HG03108 (cell line): ENCODE measurements at regions not wholly inside any gene's neighbourhood (a gene's known extent, or its start where the extent isn't known, plus 50 kb on each side); places are given as distances from the start of the nearest gene placed in this dataset.
"Not testable (repeated sequence)": the region's sequence is repeated elsewhere in the genome, so short reads cannot be mapped to it uniquely, and the experiment has no call there.

Experiments used
- ATAC-seq: cut with Tn5 transposase; IDR thresholded peaks from one replicate; pipeline ENCODE4 v1.9.1; 2021; ENCODE audit warnings: moderate library complexity; ENCODE audit not compliant: unreplicated experiment

DNA sequence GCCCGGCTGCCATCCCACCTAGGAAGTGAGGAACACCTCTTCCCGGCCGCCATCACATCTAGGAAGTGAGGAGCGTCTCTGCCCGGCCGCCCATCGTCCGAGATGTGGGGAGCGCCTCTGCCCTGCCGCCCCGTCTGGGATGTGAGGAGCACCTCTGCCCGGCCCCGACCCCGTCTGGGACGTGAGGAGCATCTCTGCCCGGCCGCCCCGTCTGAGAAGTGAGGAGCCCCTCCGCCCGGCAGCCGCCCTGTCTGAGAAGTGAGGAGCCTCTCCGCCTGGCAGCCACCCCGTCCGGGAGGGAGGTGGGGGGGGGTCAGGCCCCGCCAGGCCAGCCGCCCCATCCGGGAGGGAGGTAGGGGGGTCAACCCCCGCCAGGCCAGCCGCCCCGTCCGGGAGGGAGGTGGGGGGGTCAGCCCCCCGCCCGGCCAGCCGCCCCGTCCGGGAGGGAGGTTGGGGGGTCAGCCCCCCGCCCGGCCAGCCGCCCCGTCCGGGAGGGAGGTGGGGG, 330.0 kb downstream of the CBLN1 start:
- ATAC-seq = not testable (repeated sequence)

DNA sequence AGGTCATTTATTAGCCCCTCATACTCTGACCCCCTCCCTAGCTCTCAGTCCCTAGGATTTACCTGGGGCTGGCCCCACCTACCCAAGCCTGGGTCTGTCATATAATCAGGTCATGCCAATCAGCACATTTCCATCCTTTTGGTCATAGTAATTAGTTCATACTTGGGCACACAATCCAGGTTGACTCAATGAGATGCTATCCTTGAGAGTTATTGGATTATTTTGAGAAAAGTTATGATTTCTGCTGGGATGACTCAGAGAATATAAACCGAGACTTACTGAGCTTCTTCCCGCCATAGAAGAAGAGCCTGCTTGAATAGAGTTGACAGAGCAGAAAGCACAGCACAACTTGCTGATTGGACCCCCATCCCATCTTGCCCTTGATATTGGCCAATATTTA, 331.5 kb downstream of the CBLN1 start:
- ATAC-seq = no peak

DNA sequence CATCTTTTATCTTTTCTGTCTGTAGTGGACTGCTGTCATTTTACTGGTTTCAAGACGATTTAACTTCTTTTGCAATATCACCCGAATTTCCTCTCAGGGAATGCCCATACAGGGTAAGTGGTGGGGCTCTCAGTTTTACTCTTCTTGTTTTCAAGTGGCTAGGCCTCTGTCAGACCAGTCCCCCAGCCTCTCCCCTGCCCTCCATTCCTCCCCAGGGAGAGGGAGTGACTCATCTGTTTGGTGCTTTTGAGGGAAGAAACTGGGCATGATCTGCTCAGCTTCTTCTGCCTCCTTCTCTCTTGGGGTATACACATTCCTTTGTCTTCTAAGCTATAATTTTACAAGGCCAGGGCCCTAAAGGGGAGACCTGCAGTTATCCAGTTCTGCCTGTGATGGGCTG, 332.0 kb downstream of the CBLN1 start:
- ATAC-seq = no peak

DNA sequence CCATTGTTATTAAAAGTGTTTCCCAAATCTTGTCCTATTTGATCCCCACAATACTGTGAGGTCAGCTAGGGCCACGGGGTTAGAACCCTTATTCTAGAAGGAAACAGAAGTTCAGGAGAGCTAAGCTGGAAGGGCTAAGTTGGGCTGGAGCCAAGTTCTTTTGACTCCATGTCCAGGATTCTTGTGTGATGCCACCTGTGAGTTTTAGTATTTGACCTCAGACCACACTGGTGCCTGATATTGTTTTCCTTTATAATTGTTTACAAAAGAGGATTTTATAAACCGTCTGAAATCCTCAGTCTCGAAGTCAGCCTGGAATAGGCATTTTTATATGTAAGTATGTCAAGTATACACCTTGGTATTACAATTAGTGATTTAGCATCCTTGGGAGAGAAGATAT, 332.7 kb downstream of the CBLN1 start:
- no peak for ATAC-seq

DNA sequence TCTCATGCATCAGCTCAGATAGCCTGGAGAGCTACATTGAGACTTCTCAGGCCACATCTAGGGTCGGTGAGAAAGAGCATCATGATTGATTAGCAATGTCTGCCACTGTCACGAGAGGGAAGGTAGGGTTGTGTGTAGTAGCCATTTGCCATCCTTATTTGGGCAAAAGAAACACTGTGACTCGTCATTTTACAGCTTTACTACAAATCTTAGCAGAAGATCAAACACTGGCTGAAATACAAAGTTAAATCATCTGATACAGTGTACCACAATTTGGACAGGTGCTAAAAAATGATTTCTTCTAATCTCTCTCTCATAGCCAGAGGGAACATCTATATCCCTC, 334.3 kb downstream of the CBLN1 start:
- ATAC-seq = no peak

DNA sequence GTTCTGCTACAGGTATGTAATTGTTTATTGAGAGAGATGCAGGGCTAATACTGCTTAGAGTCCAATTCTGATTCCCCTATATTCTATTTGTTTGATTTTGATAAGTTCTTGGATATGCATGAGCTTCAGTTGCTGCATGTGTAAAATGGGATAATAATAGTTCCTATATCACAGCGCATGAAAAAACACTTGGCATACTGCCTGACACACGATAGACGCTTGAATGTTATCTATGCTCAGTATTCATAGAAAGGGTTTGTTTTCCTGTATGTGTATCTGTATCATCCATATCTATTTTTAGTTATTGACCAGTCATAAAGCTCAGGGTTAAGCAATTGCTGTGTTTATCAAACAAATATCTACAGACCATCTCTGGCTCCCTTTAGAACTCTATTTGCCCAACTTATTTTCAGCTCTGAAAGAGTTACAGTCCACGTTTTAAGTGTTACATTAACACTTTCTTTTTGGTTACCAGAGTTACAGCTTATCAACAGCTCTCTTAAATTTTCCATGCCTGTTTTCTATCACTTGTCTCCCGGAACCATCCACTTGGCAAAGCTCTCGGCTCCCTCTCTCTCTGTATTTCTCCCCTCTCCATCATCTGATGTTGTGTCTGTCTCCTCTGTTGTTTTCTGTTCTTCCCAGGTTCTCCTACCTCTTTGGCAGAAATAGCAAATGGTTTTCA, 334.8 kb downstream of the CBLN1 start:
- no peak for ATAC-seq

DNA sequence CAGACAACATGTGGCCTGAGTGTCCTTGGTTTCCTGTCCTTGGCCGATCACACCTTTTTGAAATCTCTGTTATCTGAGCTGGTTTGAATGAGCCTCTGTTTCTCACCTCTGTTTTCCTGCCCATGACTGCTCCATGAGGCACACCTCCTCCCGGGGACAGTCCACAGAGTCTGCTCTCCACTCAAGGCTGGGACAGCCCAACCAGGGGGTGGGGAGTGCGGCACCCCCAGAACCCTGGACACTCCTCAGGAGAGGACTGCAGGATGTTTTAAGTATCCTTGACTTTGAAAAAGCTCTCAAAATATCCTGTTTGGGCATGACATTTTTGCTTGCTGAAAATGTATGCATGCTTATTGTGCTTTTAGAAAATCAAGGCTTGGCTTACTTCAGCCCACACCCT, 333.0 kb upstream of the N4BP1 start:
- no peak for ATAC-seq

DNA sequence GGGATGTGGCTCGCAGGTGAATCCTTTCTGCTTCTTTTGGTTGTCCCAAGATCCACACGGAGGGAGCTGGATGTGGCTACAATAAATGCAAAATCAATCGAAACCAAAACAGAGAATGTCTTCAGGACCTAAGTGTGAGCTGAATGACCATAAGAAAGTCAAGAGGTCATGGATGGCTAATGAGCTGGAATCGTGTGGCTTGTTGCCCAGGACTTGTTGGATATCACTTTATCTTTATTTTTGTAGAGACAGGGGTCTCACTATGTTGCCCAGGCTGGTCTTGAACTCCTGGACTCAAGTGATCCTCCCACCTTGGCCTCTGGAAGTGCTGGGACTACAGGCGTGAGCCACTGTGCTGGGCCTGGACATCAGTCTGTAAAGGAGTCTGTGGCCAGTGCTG, 326.8 kb upstream of the N4BP1 start:
- ATAC-seq = no peak

DNA sequence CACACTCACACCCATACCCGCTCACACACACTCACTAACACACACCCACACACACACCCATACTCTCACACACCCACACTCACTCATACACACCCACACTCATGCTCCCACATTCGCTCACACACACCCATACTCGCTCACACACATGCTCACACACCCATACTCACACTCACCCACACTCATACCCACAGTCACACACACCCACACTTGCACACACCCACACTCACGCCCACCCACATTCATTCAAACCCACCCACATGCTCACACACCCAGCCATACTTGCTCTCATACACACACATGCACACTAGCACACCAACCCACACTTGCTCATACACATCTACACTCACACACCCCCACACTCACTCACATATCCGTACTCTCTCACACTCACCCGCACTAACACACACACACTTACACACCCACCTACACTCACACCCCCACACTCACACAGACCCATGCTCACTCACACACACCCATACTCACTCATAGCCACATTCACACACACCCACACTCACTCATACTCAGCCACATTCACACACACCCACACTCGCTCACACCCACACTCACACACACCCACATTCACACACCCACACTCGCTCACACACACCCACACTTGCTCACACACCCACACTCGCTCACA, 322.4 kb upstream of the N4BP1 start:
- ATAC-seq = no peak

DNA sequence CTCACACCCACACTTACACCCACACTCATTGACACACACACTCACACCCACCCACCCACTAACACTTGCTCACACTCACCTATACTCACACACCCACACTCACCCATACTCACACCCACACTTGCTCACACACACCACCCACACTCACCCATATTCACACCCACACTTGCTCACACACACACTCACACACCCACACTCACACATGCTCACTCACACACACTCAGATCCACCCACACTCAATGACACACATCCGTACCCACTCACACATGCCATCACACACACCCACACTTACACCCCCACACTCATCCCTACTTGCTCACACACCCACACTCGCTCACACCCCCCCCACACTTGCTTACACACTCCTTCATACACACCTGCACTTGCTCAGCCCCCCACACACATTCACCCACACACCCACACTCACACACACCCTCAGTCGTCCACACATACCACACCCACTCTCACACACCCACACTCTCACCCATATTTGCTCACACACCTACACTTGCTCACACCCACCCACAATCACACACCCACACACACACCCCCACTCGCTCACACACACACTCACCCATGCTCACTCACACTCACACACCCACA, 321.1 kb upstream of the N4BP1 start:
- ATAC-seq = no peak

DNA sequence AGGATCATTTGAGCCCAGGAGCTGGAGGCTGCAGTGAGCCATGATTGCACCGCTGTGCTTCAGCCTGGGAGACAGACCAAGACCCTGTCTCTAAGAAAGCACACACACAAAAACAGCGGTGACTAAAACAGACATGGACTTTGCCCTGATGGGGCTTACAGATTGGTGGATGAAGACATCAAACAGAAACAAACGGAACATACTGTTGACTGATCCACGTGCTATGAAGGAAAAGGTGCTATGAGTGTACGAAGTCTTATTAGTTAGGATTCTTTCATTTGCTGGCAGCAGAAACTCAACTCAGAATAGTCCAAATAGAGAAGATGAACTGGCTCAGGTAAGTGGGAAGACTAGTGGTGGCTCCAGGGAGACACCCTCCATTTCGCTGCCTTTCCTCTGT, 309.8 kb upstream of the N4BP1 start:
- ATAC-seq = no peak

DNA sequence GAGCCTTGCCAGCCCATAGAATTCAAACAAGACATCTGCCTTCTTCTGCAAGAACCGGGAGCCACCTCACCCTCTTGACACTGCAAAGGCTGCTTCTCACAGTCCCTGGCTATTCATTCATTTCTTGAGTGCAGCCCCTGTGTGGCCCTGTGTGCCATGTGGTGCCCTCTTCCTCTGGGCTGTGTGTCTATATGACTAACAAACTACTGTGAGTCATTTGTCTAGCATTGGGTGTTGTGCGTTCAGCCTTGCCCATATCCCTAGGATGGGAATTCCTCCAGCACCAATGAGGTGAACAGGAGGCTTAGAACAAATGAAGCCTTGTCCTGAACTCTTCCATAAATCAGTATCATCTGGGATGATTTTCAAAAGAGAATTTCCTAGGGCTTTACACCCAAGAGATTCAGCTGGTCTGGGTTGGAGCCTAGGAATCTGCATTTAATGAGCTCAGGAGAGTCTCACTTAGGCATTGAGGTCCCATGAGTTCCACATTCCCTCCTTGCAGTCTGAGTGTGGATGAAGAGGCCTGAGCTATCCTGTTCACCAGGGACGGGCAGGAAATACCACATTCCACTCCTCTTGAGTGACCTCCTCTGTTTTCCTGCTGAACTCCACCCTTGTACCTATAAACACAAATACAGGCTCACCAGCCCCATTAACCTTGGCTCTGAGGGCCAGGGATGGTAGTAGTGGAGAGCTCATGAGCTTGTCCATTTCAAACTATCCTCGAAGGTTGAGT, 308.7 kb upstream of the N4BP1 start:
- ATAC-seq = no peak

DNA sequence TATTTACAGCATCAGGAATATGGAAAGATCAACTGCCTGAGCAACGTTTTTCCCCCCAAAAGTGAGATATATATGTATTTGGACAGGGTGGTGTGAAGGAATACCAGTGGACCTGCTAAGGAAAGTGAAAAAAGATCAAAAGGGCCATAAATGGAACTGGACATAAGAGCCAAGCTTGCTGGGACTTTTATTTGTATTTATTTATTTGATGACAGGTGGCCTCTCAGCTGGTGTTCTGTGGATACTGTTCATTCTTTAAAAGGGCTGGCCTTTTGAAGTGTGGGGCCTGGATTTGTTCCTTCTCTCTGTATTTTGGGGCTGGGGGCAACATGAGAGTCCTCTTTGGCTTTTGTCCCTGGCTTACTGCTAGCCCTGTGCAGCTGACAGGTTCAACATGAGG, 306.6 kb upstream of the N4BP1 start:
- no peak for ATAC-seq

DNA sequence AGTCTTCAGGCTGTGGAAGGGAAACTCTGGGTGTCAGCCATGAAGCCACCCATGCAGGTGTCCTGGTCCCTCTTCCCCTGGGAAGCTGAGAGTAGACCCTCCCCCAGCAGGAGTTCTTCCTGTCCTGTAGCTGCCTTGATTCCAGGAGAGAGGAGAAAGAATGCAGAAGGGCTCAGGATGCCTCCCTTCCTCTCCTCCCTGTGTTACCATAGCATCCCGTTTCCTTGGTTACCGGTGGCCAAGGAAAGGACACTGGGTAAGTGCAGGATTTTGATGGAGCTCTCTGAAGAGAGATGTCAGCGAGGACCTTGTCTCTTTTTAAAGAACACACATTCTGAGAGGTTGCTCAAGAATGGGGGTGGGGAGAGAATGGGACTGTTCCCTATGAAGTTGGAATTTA, 304.1 kb upstream of the N4BP1 start:
- ATAC-seq = no peak

DNA sequence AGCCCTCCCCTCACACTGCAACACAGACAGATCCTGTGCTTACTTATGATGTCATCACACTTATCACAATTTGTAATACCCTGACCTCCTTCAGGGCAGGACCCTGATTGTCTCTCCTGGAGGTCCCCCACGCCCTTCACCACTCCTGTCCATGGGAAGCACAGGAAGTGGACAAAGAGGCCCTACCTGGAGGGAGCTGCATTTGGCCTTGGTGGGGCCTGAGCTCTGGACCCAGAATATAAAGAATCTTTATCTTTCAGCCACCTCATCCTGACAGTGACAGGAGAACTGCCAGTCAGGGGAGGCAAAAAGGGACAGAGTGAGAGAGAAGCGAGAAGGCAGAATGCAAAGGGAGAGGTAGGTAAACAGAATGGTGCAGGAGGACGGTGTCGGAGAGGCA, 303.4 kb upstream of the N4BP1 start:
- ATAC-seq = no peak

DNA sequence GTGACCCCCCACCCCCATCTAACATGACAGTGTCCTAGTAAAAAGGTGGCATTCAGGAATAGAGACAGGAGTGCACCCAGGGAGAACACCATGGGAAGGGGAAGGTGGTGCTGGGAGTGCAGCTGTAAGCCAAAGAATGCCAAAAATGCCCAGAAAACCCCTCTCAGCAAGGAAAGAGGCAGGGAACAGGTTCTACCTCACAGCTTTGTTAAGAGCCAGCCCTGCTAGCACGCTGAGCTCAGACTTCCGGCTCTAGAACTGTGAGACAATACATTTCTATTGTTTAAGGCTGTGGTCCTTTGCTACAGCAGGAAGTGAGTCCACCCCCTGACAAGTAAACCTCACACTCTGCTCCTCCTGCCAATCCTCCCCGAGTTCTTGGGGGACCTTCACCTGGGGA, 302.4 kb upstream of the N4BP1 start:
- no peak for ATAC-seq

DNA sequence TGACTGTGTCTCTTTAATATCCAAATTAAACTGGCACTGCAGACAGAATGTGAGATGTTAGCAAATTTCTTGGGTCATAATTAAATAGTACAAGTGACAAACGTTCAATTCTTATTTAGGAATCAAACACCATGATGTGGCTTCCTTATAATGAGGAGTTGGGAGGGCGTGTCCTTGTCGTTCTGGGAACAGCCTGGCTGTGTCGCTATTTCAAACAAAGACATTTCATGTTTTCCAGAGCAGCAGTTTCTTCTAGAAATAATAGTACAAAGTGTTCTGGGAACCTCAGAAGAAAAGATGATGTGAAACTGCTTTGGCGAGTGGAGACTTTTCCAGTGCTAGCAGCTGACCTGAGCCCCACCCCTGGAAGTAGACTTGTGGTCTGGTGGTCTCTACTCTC, 301.7 kb upstream of the N4BP1 start:
- ATAC-seq = no peak

DNA sequence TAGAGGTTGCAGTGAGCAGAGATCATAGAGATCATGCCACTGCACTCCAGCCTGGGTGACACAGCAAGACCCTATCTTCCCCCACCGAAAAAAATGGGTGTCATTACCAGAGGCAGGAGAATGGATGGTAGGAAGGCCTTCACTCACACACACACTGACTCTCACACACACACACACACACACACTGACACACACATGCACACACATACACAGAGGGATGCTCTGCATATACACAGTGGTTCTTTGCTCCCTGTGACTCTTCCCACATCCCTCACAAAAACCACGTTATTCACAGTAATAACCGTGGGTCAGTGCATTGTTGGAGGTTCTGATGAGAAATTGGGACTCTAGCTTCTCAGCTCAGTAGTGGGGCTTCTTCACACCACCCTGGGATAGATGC, 300.2 kb upstream of the N4BP1 start:
- ATAC-seq = no peak

DNA sequence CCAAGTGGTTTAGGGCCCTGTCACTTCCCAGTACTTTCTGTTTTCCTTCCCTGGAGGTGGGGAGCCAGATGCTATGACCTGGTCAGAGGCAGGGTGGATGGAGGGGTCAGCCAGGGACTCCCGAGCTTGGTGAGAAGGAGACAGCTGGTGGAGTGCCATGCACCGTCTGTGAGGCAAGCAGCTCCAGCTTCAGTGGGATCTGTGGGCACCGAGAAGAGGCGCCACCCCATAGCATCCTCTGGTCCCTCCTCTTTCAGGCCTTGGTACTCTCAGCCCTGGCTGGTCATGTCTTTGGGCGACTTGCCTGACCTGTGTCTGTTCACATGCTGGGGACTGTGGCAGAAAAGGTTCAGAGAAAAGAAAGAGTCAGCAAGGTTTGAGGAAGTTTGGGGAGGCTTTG, 299.3 kb upstream of the N4BP1 start:
- ATAC-seq = no peak

DNA sequence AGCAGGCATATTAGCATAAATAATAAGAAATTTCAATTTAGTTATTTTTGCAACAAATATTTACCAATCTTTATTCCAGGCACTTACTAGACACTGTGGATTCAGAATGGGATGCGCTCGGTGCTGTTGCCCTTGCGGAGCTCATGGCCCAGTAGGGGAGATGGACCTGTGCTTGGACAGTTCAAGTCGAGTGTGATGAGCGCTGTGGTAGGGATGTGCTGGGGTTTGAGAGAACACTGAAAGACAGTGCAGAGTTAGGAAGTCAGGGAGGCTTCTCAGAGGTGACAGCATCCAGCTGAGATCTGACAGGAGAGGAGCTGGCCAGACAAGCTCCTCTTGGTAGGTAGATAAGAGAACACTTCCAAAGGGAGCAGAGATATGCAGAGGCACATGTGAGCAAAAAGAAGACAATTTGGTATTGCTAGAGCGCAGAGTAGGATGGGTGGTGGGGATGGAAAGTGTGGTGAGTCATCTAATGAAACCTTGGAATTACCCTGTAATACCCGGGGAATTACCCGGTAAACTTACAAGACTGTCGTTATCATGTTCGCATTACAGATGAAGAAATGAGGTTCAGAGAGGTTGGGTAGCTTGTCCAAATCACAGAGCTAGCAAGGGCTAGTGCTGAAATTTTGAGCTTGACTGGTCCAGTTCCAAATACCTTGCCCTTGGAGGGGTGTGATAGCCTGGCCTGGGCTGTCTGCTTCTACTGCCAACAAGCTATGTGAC, 298.1 kb upstream of the N4BP1 start:
- peak; percentile 49 for ATAC-seq
